ENCODE measurements at regions not wholly inside any gene's neighbourhood (a gene's known extent, or its start where the extent isn't known, plus 50 kb on each side); places are given as distances from the start of the nearest gene placed in this dataset.

DNA sequence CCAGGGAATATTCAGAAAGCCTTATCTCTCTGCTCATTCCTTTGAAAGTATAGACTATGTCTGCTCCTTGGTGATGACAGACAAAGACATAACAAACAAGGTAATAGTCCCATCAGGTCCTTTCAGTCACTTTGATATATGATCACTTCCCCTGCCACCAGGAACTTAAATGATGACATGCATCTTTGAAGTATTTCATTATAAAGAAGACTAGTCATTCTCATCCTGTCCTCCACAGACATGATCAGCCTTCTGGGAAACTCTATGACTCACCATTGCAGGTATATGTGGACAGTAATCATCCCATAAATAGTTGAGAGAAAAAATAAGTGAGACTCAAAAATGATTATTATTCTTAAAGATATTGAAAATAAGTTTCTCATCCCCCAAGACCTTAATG is 117.5 kb upstream of the VCX2 start:
- TF ChIP-seq POLR2AphosphoS5 (IDR thresholded peaks at IDR 0.05; ENCODE audit: low read depth, low read length) (no peak), SIN3A (IDR thresholded peaks at IDR 0.05; ENCODE audit: borderline replicate concordance, insufficient read depth, low read depth, low read length) (no peak), TCF7L2 (IDR thresholded peaks at IDR 0.05; ENCODE audit: low read depth, low read length) (no peak)
- TF ChIP-seq, protein P1, sequence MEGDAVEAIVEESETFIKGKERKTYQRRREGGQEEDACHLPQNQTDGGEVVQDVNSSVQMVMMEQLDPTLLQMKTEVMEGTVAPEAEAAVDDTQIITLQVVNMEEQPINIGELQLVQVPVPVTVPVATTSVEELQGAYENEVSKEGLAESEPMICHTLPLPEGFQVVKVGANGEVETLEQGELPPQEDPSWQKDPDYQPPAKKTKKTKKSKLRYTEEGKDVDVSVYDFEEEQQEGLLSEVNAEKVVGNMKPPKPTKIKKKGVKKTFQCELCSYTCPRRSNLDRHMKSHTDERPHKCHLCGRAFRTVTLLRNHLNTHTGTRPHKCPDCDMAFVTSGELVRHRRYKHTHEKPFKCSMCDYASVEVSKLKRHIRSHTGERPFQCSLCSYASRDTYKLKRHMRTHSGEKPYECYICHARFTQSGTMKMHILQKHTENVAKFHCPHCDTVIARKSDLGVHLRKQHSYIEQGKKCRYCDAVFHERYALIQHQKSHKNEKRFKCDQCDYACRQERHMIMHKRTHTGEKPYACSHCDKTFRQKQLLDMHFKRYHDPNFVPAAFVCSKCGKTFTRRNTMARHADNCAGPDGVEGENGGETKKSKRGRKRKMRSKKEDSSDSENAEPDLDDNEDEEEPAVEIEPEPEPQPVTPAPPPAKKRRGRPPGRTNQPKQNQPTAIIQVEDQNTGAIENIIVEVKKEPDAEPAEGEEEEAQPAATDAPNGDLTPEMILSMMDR (IDR thresholded peaks at IDR 0.05) = no peak
- TF ChIP-seq, protein P2, sequence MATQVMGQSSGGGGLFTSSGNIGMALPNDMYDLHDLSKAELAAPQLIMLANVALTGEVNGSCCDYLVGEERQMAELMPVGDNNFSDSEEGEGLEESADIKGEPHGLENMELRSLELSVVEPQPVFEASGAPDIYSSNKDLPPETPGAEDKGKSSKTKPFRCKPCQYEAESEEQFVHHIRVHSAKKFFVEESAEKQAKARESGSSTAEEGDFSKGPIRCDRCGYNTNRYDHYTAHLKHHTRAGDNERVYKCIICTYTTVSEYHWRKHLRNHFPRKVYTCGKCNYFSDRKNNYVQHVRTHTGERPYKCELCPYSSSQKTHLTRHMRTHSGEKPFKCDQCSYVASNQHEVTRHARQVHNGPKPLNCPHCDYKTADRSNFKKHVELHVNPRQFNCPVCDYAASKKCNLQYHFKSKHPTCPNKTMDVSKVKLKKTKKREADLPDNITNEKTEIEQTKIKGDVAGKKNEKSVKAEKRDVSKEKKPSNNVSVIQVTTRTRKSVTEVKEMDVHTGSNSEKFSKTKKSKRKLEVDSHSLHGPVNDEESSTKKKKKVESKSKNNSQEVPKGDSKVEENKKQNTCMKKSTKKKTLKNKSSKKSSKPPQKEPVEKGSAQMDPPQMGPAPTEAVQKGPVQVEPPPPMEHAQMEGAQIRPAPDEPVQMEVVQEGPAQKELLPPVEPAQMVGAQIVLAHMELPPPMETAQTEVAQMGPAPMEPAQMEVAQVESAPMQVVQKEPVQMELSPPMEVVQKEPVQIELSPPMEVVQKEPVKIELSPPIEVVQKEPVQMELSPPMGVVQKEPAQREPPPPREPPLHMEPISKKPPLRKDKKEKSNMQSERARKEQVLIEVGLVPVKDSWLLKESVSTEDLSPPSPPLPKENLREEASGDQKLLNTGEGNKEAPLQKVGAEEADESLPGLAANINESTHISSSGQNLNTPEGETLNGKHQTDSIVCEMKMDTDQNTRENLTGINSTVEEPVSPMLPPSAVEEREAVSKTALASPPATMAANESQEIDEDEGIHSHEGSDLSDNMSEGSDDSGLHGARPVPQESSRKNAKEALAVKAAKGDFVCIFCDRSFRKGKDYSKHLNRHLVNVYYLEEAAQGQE (IDR thresholded peaks at IDR 0.05; ENCODE audit: insufficient read depth in 1 of 2, low read depth in 2 of 2, low read length in 1 of 2) = no peak

Data from Panc1 (cell line).